Left lobe of liver (tissue), 2 donors: ENCODE measurements at regions not wholly inside any gene's neighbourhood (a gene's known extent, or its start where the extent isn't known, plus 50 kb on each side); places are given as distances from the start of the nearest gene placed in this dataset.
"Not testable (repeated sequence)": the region's sequence is repeated elsewhere in the genome, so short reads cannot be mapped to it uniquely, and the experiment has no call there.

Experiments
- ATAC-seq: fragments of 200-7000 bp; cut with Tn5 transposase; one replicate; pipeline ENCODE4 v1.9.1; 2020; ENCODE audit warnings: mild to moderate bottlenecking, moderate library complexity
- DNase-seq: peaks from one replicate; pipeline ENCODE4 v3.0.0-alpha.2; 2020; ENCODE audit warnings: low spot score
- donor health status: DM: no; HTN: no; CAD: no; lungs with moderate emphysema.
- donor health status: DM: no; HTN: yes; CAD: no.

DNA sequence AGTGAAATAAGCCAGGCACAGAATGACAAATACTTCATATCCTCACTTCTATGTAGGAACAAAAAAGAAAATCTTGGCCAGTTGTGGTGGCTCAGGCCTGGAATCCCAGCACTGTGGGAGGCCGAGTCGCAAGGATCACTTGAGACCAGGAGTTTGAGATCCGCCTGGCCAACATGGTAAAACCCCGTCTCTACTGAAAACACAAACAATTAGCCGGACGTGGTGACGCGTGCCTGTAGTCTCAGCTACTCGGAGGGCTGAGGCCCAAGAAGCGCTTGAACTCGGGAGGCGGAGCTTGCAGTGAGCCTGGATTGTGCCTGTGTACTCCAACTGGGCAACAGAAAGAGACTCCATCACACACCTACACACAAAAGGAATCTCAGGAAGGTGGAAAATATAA lies 112.3 kb upstream of the HMX1 start:
- DNase-seq, ATAC-seq: not testable (repeated sequence)

DNA sequence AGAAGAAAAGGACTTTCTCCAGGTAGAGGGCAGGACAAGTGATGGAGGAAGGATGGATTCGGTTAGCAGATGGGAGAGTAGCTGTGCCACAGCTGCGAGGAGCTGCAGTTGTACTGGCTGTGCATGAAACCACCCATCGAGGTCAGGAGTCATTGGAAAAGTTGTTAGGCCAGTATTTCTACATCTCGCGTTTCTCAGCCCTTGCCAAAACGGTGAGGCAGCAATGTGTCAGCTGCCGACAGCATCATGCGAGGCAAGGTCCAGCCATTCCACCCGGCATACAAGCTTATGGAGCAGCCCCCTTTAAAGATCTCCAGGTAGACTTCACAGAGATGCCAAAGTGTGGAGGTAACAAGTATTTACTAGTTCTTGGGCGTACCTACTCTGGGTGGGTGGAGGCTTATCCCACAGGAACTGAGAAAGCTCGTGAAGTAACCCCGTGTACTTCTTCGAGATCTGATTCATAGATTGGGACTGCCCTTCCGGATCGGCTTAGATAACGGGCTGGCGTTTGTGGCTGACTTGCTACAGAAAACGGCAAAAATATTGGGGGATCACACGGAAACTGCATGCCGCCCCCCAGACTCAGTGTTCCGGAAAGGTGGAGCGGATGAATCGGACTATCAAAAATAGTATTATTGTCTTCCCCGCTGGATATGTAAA lies 105.0 kb upstream of the HMX1 start:
- ATAC-seq, DNase-seq: not testable (repeated sequence)

DNA sequence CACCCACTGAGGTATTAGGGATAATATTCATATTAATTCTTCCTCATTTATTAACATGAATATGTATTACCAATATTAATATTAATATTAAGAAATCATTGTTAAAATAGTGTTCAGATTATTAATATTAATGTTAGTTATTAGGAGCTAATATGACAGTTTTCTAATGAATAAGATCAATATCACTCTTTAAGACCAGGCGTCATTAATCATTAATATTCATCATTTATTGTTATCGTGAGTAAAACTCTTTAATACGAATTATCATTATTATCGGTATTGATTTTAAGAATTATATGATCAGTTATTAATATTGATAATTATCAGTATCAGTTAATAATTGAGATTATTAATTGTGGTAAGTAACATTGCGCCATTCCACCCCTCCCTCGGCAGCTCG lies 101.0 kb upstream of the HMX1 start:
- DNase-seq, ATAC-seq: not testable (repeated sequence)

DNA sequence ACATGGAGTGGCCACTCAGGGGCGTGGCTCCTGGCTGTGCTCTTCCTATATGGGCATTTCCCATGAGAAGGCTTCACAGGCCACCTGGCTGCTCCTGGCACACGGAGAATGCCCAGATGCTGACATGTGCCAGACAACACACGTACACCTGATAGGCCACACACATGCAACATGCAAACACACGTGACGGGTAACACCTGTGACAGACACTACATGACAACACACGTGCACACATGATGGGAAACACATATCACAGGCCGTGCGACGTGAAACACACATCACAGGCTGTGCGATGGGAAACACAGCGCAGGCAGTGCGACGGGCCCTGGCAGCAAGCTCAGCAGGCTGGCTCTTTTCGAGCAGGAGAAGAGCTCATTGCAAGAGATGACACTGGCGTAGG lies 94.3 kb upstream of the HMX1 start:
- DNase-seq, ATAC-seq: not testable (repeated sequence)

- ATAC-seq, DNase-seq: not testable (repeated sequence)
Measured at GRCh38 chr4:8964201-8964788, 92.7 kb upstream of the HMX1 start.

- DNase-seq, ATAC-seq: not testable (repeated sequence)
Measured at GRCh38 chr4:8963533-8963932, 91.9 kb upstream of the HMX1 start.

- DNase-seq = peak; percentile 58
- not testable (repeated sequence) for ATAC-seq
Measured at GRCh38 chr4:8961343-8961742, 89.7 kb upstream of the HMX1 start.

DNA sequence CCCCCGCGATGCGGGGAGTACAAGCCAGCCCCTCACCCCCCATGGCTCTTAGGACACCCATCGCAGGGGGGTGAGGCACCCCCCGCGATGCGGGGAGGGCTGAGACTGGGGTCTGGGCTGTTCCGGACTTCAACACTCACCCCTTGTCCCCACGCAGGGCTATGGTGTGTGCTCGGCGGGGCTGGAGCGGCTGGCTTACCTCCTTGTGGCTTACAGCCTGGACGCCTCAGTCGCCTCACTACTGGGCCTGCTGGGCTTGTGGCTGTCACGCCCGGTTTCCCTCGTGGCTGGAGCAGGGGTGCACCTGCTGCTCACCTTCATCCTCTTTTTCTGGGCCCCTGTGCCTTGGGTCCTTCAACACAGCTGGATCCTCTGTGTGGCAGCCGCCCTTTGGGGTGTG lies 87.8 kb upstream of the HMX1 start:
- not testable (repeated sequence) for DNase-seq, ATAC-seq

DNA sequence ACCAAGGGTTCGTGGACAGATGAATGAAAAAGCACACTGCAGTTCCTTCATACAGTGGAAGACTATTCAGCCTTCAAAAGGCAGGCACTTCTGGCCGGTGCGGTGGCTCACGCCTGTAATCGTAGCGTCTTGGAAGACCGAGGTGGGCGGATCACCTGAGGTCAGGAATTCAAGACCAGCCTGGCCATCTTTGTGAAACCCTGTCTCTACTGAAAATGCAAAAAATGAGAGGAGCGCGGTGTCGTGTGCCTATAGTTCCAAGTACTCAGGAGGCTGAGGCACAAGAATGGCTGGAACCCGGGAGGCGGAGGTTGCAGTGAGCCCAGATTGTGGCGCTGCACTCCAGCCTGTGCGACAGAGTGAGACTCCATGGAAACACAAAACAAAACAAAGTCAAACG lies 82.4 kb upstream of the HMX1 start:
- not testable (repeated sequence) for ATAC-seq, DNase-seq

GRCh38 chr4:8952791-8953190 lies 81.2 kb upstream of the HMX1 start:
- ATAC-seq, DNase-seq: not testable (repeated sequence)

- DNase-seq, ATAC-seq: not testable (repeated sequence)
Measured at GRCh38 chr4:8952109-8952508, 80.5 kb upstream of the HMX1 start.

- not testable (repeated sequence) for ATAC-seq, DNase-seq
Measured at GRCh38 chr4:8945506-8945905, 73.9 kb upstream of the HMX1 start.

DNA sequence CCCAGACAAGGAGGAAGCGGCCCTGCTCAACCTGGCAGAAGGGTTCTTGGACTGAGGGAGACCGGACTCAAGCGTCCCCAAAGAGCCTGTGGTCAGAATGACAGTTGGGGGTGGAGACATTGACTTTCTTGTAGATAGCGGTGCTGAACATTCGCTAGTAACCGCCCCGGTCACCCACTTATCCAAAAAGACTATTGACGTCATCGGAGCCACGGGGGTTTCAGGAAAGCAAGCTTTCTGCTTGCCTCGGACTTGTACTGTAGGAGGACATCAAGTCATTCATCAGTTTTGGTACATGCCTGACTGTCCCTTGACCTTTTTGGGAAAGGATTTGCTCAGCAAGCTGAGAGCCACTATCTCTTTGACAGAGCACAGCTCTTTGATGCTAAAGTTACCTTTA lies 71.7 kb upstream of the HMX1 start:
- not testable (repeated sequence) for DNase-seq, ATAC-seq

DNA sequence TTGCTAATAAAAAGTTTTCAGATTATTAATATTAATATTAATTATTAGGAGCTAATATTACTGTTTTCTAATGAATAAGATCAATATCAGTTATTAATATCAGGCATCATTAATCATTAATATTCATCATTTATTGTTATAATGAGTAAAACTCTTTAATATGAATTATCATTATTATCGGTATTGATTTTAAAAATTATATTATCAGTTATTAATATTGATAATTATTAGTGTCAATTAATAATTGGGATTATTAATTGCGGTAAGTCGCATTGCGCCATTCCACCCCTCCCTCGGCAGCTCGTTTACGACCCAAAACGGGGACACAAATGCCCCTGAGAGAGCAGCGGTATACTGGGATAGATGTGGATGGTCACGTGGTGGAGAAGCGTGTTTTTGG lies 70.4 kb upstream of the HMX1 start:
- ATAC-seq, DNase-seq: not testable (repeated sequence)

- ATAC-seq, DNase-seq: not testable (repeated sequence)
Measured at GRCh38 chr4:8941492-8941805, 69.8 kb upstream of the HMX1 start.

- no peak for DNase-seq
- peak; percentile 74 for ATAC-seq
Measured at GRCh38 chr4:8940792-8941491, 69.3 kb upstream of the HMX1 start.

- ATAC-seq = no peak
- no peak for DNase-seq
Measured at GRCh38 chr4:8939840-8940742, 68.5 kb upstream of the HMX1 start.

GRCh38 chr4:8939160-8939839 lies 67.7 kb upstream of the HMX1 start:
- DNase-seq (no peak), ATAC-seq (no peak)

DNA sequence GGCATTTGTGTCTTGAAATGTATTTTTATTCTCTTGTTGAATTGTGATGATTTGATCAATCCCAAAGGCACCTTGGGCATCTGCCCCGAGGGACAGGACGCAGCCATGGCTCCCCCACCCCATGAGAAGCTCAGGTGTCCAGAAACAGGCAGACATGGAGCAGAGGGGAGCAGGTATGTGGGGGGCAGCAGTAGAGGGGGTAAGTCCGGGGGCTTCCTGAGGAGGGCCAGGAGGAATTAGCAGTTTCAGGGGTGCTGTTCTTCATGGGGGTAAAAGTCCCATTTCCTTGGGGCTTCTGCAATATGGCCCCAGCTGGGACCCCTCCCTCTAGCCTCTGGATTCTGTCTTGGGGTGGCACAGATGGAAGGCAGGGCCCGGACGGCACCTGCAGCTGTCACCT lies 67.0 kb upstream of the HMX1 start:
- DNase-seq (no peak), ATAC-seq (no peak)

DNA sequence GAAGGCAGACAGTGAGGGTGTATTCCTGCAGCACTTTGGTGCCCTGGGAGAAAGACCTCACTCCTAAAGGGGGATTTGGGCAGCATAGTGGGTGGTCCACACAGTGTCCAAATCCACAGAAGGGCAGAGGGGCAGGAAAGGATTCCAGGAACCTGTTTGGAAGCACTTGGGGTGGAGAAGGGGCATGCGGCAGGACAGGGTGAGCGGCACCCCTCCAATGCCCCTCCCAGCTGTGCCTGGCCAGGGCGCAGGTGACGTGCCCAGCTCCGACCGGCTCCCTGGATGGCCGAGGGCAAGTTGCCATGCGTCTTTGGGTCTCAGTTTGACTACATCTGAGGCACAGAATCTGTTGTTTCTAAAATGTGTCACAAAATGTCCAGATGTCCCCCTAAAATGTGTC lies 66.5 kb upstream of the HMX1 start:
- DNase-seq = no peak
- no peak for ATAC-seq
